ENCODE measurements at regions not wholly inside any gene's neighbourhood (a gene's known extent, or its start where the extent isn't known, plus 50 kb on each side); places are given as distances from the start of the nearest gene placed in this dataset.
"Not testable (repeated sequence)": the region's sequence is repeated elsewhere in the genome, so short reads cannot be mapped to it uniquely, and the experiment has no call there.

GRCh38 chr5:135160036-135160675 lies 126.1 kb upstream of the PITX1 start:
- no peak for DNase-seq (ENCODE audit: extremely low read depth in 1 of 2, low read depth in 1 of 2)

GRCh38 chr5:135159626-135160025 lies 125.6 kb upstream of the PITX1 start:
- no peak for DNase-seq (ENCODE audit: extremely low read depth in 1 of 2, low read depth in 1 of 2)

- DNase-seq (ENCODE audit: extremely low read depth in 1 of 2, low read depth in 1 of 2) = no peak
Measured at GRCh38 chr5:135158982-135159381, 125.0 kb upstream of the PITX1 start.

GRCh38 chr5:135158314-135158697 lies 124.3 kb upstream of the PITX1 start:
- DNase-seq (ENCODE audit: extremely low read depth in 1 of 2, low read depth in 1 of 2) = no peak

GRCh38 chr5:135157421-135158313 lies 123.6 kb upstream of the PITX1 start:
- no peak for DNase-seq (ENCODE audit: extremely low read depth in 1 of 2, low read depth in 1 of 2)

GRCh38 chr5:135156715-135157404 lies 122.8 kb upstream of the PITX1 start:
- no peak for DNase-seq (ENCODE audit: extremely low read depth in 1 of 2, low read depth in 1 of 2)

- DNase-seq (ENCODE audit: extremely low read depth in 1 of 2, low read depth in 1 of 2) = no peak
Measured at GRCh38 chr5:135156337-135156714, 122.3 kb upstream of the PITX1 start.

GRCh38 chr5:135155616-135156214 lies 121.7 kb upstream of the PITX1 start:
- no peak for DNase-seq (ENCODE audit: extremely low read depth in 1 of 2, low read depth in 1 of 2)

GRCh38 chr5:135154961-135155360 lies 120.9 kb upstream of the PITX1 start:
- no peak for DNase-seq (ENCODE audit: extremely low read depth in 1 of 2, low read depth in 1 of 2)

- DNase-seq (ENCODE audit: extremely low read depth in 1 of 2, low read depth in 1 of 2) = no peak
Measured at GRCh38 chr5:135154197-135154596, 120.2 kb upstream of the PITX1 start.

GRCh38 chr5:135153661-135154060 lies 119.6 kb upstream of the PITX1 start:
- DNase-seq (ENCODE audit: extremely low read depth in 1 of 2, low read depth in 1 of 2) = no peak

- DNase-seq (ENCODE audit: extremely low read depth in 1 of 2, low read depth in 1 of 2) = no peak
Measured at GRCh38 chr5:135153259-135153658, 119.2 kb upstream of the PITX1 start.

GRCh38 chr5:135151660-135152059 lies 117.6 kb upstream of the PITX1 start:
- DNase-seq (ENCODE audit: extremely low read depth in 1 of 2, low read depth in 1 of 2) = not testable (repeated sequence)

- DNase-seq (ENCODE audit: extremely low read depth in 1 of 2, low read depth in 1 of 2) = no peak
Measured at GRCh38 chr5:135151256-135151655, 117.2 kb upstream of the PITX1 start.

- DNase-seq (ENCODE audit: extremely low read depth in 1 of 2, low read depth in 1 of 2) = no peak
Measured at GRCh38 chr5:135150767-135151166, 116.7 kb upstream of the PITX1 start.

- DNase-seq (ENCODE audit: extremely low read depth in 1 of 2, low read depth in 1 of 2) = no peak
Measured at GRCh38 chr5:135149956-135150723, 116.1 kb upstream of the PITX1 start.

GRCh38 chr5:135149229-135149955 lies 115.4 kb upstream of the PITX1 start:
- no peak for DNase-seq (ENCODE audit: extremely low read depth in 1 of 2, low read depth in 1 of 2)

GRCh38 chr5:135147294-135148090 lies 113.5 kb upstream of the PITX1 start:
- DNase-seq (ENCODE audit: extremely low read depth in 1 of 2, low read depth in 1 of 2) = no peak

- DNase-seq (ENCODE audit: extremely low read depth in 1 of 2, low read depth in 1 of 2) = no peak
Measured at GRCh38 chr5:135145985-135146384, 112.0 kb upstream of the PITX1 start.
